K562 (cell line): ENCODE measurements at regions not wholly inside any gene's neighbourhood (a gene's known extent, or its start where the extent isn't known, plus 50 kb on each side); places are given as distances from the start of the nearest gene placed in this dataset.

Source experiments
- ATAC-seq: fragments of 200-7000 bp; cut with Tn5 transposase; 3 replicates; pipeline ENCODE4 v1.9.1; 2020; ENCODE audit warnings: moderate library complexity
- BruUV-seq: library from RNA; stranded (reverse); fragments of 400-500 nt; replicated peaks from 2 replicates; lab custom pipeline; 2021; lab: Mats Ljungman, UMichigan
- CTCF ChIA-PET: fragments of 300-600 bp; formaldehyde crosslinking; extraction: SDS; loops from one replicate; lab custom pipeline; 2021; ENCODE audit warnings: low intra/inter-chr PET ratio; lab: Yijun Ruan, JAX
- POLR2A ChIA-PET: fragments of 300-600, 350-650 bp; sonication (Branson Sonifier 250); formaldehyde crosslinking; extraction: SDS; loops from one replicate; lab custom pipeline; 2021; ENCODE audit warnings: antibody characterized with exemption, inconsistent platforms; lab: Yijun Ruan, JAX
- DNase-seq, 4 experiments: peaks; one replicate each; pipeline versions ENCODE4 v3.0.0 to v3.0.0-alpha.2; 2011 to 2018; ENCODE audit warnings: low spot score in 3 of 4, mixed read lengths in 3 of 4; ENCODE audit errors: extremely low read depth in 1 of 4
- FAIRE-seq: peaks from 2 replicates; lab custom pipeline; 2011; peaks lifted over from hg19 to GRCh38; lab: Jason Lieb, UNC
- H2AFZ ChIP-seq: 2 replicates; pipeline ENCODE4 v1.6.0; 2011; ENCODE audit warnings: low read depth, low read length, control low read depth, inconsistent platforms
- H3K27ac ChIP-seq: fragments of 200-600 bp; 3 replicates; pipeline ENCODE4 v1.8.0; 2011; ENCODE audit warnings: low read depth, mild to moderate bottlenecking, control low read depth, inconsistent platforms, low read length, moderate library complexity, mixed read lengths; ENCODE audit errors: extremely low read depth
- H3K27me3 ChIP-seq, 2 experiments: fragments of 300-600 bp in 1 of 2; 2 replicates in 1 of 2; 3 replicates in 1 of 2; pipeline versions ENCODE4 v1.6.0 to v1.8.0; 2011; ENCODE audit warnings: inconsistent platforms in 2 of 2, low read length in 2 of 2, mild to moderate bottlenecking in 1 of 2, mixed read lengths in 1 of 2, moderate library complexity in 1 of 2; ENCODE audit not compliant: control insufficient read depth in 2 of 2, insufficient read depth in 2 of 2
- H3K36me3 ChIP-seq: fragments of 300-600 bp; 3 replicates; pipeline ENCODE4 v1.8.0; 2011; ENCODE audit warnings: mild to moderate bottlenecking, low read length, inconsistent platforms; ENCODE audit not compliant: control insufficient read depth, insufficient read depth
- H3K4me1 ChIP-seq, 2 experiments: fragments of 200-600 bp in 1 of 2; replicated peaks in 1 of 2; 2 replicates in 1 of 2; 3 replicates in 1 of 2; pipeline versions ENCODE4 v1.5.1 to v1.8.0; 2011; ENCODE audit warnings: inconsistent platforms in 2 of 2, low read length in 2 of 2, mild to moderate bottlenecking in 1 of 2, mixed read lengths in 1 of 2, moderate library complexity in 1 of 2; ENCODE audit not compliant: control insufficient read depth in 2 of 2, insufficient read depth in 2 of 2
- H3K4me2 ChIP-seq: 2 replicates; pipeline ENCODE4 v1.6.1; 2011; ENCODE audit warnings: low read length, control low read depth, inconsistent platforms, mixed read lengths; ENCODE audit not compliant: insufficient read depth
- H3K4me3 ChIP-seq: fragments of 200-600 bp; sonication (generic), shearing (Covaris generic); 2 replicates; pipeline ENCODE4 v1.5.1; 2016; ENCODE audit warnings: control low read depth, inconsistent platforms
- H3K79me2 ChIP-seq: fragments of 200-600 bp; 3 replicates; pipeline ENCODE4 v1.8.0; 2011; ENCODE audit warnings: low read length, inconsistent platforms; ENCODE audit not compliant: control insufficient read depth, insufficient read depth
- H3K9ac ChIP-seq, 2 experiments: 2 replicates each; pipeline versions ENCODE4 v1.6.0 to v1.6.1; 2011; ENCODE audit warnings: low read depth in 2 of 2, low read length in 2 of 2, control low read depth in 1 of 2, inconsistent platforms in 1 of 2, mild to moderate bottlenecking in 1 of 2, mixed read lengths in 1 of 2; ENCODE audit not compliant: insufficient read depth in 1 of 2
- H3K9me1 ChIP-seq: one replicate; pipeline ENCODE4 v1.6.0; 2011; ENCODE audit warnings: inconsistent platforms, mild to moderate bottlenecking, low read length, moderate library complexity; ENCODE audit not compliant: control insufficient read depth, insufficient read depth
- H3K9me3 ChIP-seq: replicated peaks from 2 replicates; pipeline ENCODE4 v1.5.1; 2011; ENCODE audit warnings: low read depth, low read length, inconsistent platforms; ENCODE audit not compliant: control insufficient read depth, insufficient read depth
- H4K20me1 ChIP-seq: replicated peaks from 2 replicates; pipeline ENCODE4 v1.6.1; 2011; ENCODE audit warnings: low read length, inconsistent platforms, mixed read lengths; ENCODE audit not compliant: control insufficient read depth, insufficient read depth
- ATF1 ChIP-seq, 2 experiments: fragments of 450-650 bp in 1 of 2; IDR thresholded peaks; 2 replicates each; pipeline ENCODE4 v1.6.1; 2016; ENCODE audit warnings: missing compliant biosample characterization in 1 of 2, missing genetic modification characterization in 1 of 2
- E2F8 ChIP-seq: fragments of 450-650 bp; IDR thresholded peaks from 2 replicates; pipeline ENCODE4 v1.7.1; 2018; ENCODE audit warnings: mild to moderate bottlenecking, low read depth; ENCODE audit not compliant: partially characterized antibody
- EP300 ChIP-seq: IDR thresholded peaks from 2 replicates; pipeline ENCODE4 v1.6.1; 2012; ENCODE audit warnings: low read length, improper control_type of control experiment
- EZH2 ChIP-seq: IDR thresholded peaks from 2 replicates; pipeline ENCODE4 v1.6.1; 2012; ENCODE audit warnings: low read depth, mild to moderate bottlenecking, inconsistent platforms, low read length, borderline replicate concordance
- GABPB2 ChIP-seq: fragments of 250-450 bp; sonication (Bioruptor Pico); conservative IDR thresholded peaks from 2 replicates; pipeline ENCODE4 v1.5.1; 2021; ENCODE audit warnings: mild to moderate bottlenecking
- KAT8 ChIP-seq: fragments of 450-650 bp; IDR thresholded peaks from 2 replicates; pipeline ENCODE4 v1.6.1; 2016; ENCODE audit warnings: low read depth, mild to moderate bottlenecking
- MBD2 ChIP-seq: sonication (generic); IDR thresholded peaks from 2 replicates; pipeline ENCODE4 v1.6.1; 2016; ENCODE audit warnings: low read depth, borderline replicate concordance
- PATZ1 ChIP-seq: fragments of 250-450 bp; sonication (Bioruptor Pico); IDR thresholded peaks from 2 replicates; pipeline ENCODE4 v1.5.0; 2020; ENCODE audit warnings: mild to moderate bottlenecking, borderline replicate concordance
- POLR2G ChIP-seq: fragments of 200-400 bp; formaldehyde crosslinking; IDR thresholded peaks from 2 replicates; pipeline ENCODE4 v1.6.1; 2017; ENCODE audit warnings: low read depth, mild to moderate bottlenecking, antibody characterized with exemption, low read length, moderate library complexity
- SMAD3 ChIP-seq: fragments of 450-650 bp; formaldehyde crosslinking; conservative IDR thresholded peaks from 2 replicates; pipeline ENCODE4 v1.4.0; 2020; ENCODE audit warnings: mild to moderate bottlenecking
- TOE1 ChIP-seq, 2 experiments: fragments of 450-650 bp in 1 of 2; sonication (generic) in 1 of 2; formaldehyde crosslinking in 1 of 2; IDR thresholded peaks; 2 replicates each; pipeline versions ENCODE4 v1.7.1 to v1.8.0; 2016 to 2022; ENCODE audit warnings: borderline replicate concordance in 2 of 2, mild to moderate bottlenecking in 2 of 2, antibody characterized with exemption in 1 of 2, inconsistent platforms in 1 of 2, low read depth in 1 of 2, missing genetic modification reagents in 1 of 2, moderate library complexity in 1 of 2
- ZNF175 ChIP-seq: fragments of 200-800 bp; sonication (Bioruptor generic); IDR thresholded peaks from 2 replicates; pipeline ENCODE4 v1.6.1; 2016; ENCODE audit warnings: low read depth, mild to moderate bottlenecking, missing genetic modification characterization, missing compliant biosample characterization
- WGBS: fragments of 100-300 bp; shearing (Covaris generic); methylation state at CpG from one replicate; pipeline ENCODE4 v1.1.6; 2016; ENCODE audit warnings: low coverage, mixed read lengths; ENCODE audit not compliant: insufficient coverage; ENCODE audit errors: missing lambda C conversion rate; 5-methylcytosine and 5-hydroxymethylcytosine counted together
- in situ Hi-C: fragments of 300-500 bp; cut with MboI; formaldehyde crosslinking; loops from 4 replicates; pipeline ENCODE4 v1.15.0; 2018; ENCODE audit warnings: inconsistent platforms, mixed read lengths
- intact Hi-C: fragments of 100-400 bp; cut with micrococcal nuclease; formaldehyde crosslinking; loops from 2 replicates; pipeline ENCODE4 v1.14.2; 2022

GRCh38 chr15:29618586-29618985 is 203.7 kb downstream of the TJP1 start:
- TF ChIP-seq SMAD3 (CRISPR knock-in tag): no peak
- no peak for TF ChIP-seq EP300
- TF ChIP-seq MBD2: no peak
- TF ChIP-seq, all 486 proteins: peak for 0
- H3K9ac ChIP-seq: no peak overlapping the region
- 0% methylated on average over 2 of the region's 2 CpGs for WGBS
- no peaks in the 10 kb centered on the region for H3K36me3 ChIP-seq
- DNase-seq: no peak
- peaks cover 0 to 25% of the 10 kb centered on the region in 2 experiments; a peak in 3 of 5 replicates for H3K27me3 ChIP-seq
- no peak overlapping the region for H2AFZ ChIP-seq
- no peaks in the 10 kb centered on the region for H3K9me3 ChIP-seq
- no peak overlapping the region for H3K4me2 ChIP-seq
- intact Hi-C loops: no loop called here
- ATAC-seq: no peak
- in situ Hi-C loops: no loop called here
- H3K4me3 ChIP-seq: no peak overlapping the region
- H3K27ac ChIP-seq: no peak overlapping the region
- H3K9me1 ChIP-seq: no peaks in the 10 kb centered on the region
- H4K20me1 ChIP-seq: peaks cover 3% of the 10 kb centered on the region; the same call in 1 of the 2 replicates
- H3K4me1 ChIP-seq: no peaks in the 10 kb centered on the region
- FAIRE-seq: no peak
- no peaks in the 10 kb centered on the region for H3K79me2 ChIP-seq
- POLR2A ChIA-PET: no interaction called here
- CTCF ChIA-PET: no interaction called here
- no TSS peak for BruUV-seq

GRCh38 chr15:29616512-29616911 is 205.8 kb downstream of the TJP1 start:
- in situ Hi-C loops: no loop called here
- no peak for DNase-seq
- H4K20me1 ChIP-seq: peaks cover 3% of the 10 kb centered on the region; the same call in 1 of the 2 replicates
- H3K4me3 ChIP-seq: no peak overlapping the region
- H2AFZ ChIP-seq: no peak overlapping the region
- peaks cover 5 to 28% of the 10 kb centered on the region in 2 experiments; a peak in 3 of 5 replicates for H3K27me3 ChIP-seq
- H3K9me1 ChIP-seq: no peaks in the 10 kb centered on the region
- ATAC-seq: no peak
- H3K9me3 ChIP-seq: no peaks in the 10 kb centered on the region
- ChIA-PET CTCF (no interaction called here), POLR2A (no interaction called here)
- no peak for FAIRE-seq
- no peak overlapping the region for H3K27ac ChIP-seq
- BruUV-seq: no TSS peak
- no peaks in the 10 kb centered on the region for H3K79me2 ChIP-seq
- intact Hi-C loops: no loop called here
- H3K36me3 ChIP-seq: no peaks in the 10 kb centered on the region
- H3K9ac ChIP-seq: no peak overlapping the region
- H3K4me1 ChIP-seq: no peaks in the 10 kb centered on the region; a peak in 1 of 5 replicates
- no peak overlapping the region for H3K4me2 ChIP-seq
- TF ChIP-seq EZH2: no peak
- no peak for TF ChIP-seq ZNF175
- no peak for TF ChIP-seq KAT8
- TF ChIP-seq E2F8: no peak
- TF ChIP-seq TOE1 (IDR thresholded peaks at IDR 0.05; ENCODE audit: borderline replicate concordance): no peak
- TF ChIP-seq TOE1 (CRISPR knock-in tag; IDR thresholded peaks at IDR 0.05; ENCODE audit: borderline replicate concordance, low read depth): no peak
- TF ChIP-seq ATF1 (CRISPR knock-in tag; IDR thresholded peaks at IDR 0.05): no peak
- TF ChIP-seq ATF1 (tag; IDR thresholded peaks at IDR 0.05): no peak
- no peak for TF ChIP-seq POLR2G
- no peak for TF ChIP-seq GABPB2 (CRISPR knock-in tag)
- TF ChIP-seq PATZ1: no peak
